Uterus (tissue), 2 donors: ENCODE measurements at regions not wholly inside any gene's neighbourhood (a gene's known extent, or its start where the extent isn't known, plus 50 kb on each side); places are given as distances from the start of the nearest gene placed in this dataset.

ENCODE experiments used
- POLR2A ChIP-seq, 2 donors: fragments of 450-650 bp; IDR thresholded peaks; one replicate each; pipeline ENCODE4 v1.6.1; 2016; ENCODE audit warnings: antibody characterized with exemption in 2 of 2, mild to moderate bottlenecking in 1 of 2, moderate library complexity in 1 of 2
- TF ChIP-seq, protein P1 (sequence below), 4 experiments: fragments of 200-600 bp in 2 of 4; fragments of 450-650 bp in 2 of 4; sonication (generic) in 2 of 4; IDR thresholded peaks; one replicate each; pipeline ENCODE4 v1.5.1; 2016 to 2019; ENCODE audit warnings: antibody characterized with exemption in 4 of 4, mild to moderate bottlenecking in 2 of 4, moderate library complexity in 1 of 4

DNA sequence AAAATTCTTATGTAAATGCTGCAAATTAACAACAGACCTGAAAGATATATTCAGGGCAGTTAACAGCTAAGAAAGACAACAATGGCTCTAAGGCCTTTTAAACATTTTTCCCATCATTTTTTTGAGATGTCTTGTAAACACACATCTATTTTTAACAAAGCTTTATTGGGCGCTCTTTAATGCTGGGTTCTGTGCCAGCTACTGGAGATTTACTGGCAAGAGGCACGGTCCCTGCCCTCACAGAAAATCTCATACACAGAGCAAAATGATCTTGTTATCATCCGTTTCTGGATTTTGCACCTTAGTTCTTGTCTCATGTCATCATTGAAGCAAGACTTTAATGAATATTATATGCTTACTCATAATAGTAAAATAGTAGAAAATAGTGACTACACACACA is 1022.3 kb upstream of the WWC1 start:
- TF ChIP-seq, protein P1, sequence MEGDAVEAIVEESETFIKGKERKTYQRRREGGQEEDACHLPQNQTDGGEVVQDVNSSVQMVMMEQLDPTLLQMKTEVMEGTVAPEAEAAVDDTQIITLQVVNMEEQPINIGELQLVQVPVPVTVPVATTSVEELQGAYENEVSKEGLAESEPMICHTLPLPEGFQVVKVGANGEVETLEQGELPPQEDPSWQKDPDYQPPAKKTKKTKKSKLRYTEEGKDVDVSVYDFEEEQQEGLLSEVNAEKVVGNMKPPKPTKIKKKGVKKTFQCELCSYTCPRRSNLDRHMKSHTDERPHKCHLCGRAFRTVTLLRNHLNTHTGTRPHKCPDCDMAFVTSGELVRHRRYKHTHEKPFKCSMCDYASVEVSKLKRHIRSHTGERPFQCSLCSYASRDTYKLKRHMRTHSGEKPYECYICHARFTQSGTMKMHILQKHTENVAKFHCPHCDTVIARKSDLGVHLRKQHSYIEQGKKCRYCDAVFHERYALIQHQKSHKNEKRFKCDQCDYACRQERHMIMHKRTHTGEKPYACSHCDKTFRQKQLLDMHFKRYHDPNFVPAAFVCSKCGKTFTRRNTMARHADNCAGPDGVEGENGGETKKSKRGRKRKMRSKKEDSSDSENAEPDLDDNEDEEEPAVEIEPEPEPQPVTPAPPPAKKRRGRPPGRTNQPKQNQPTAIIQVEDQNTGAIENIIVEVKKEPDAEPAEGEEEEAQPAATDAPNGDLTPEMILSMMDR (IDR thresholded peaks at IDR 0.05), result no peak
- TF ChIP-seq POLR2A (IDR thresholded peaks at IDR 0.05), result no peak
